ENCODE measurements at regions not wholly inside any gene's neighbourhood (a gene's known extent, or its start where the extent isn't known, plus 50 kb on each side); places are given as distances from the start of the nearest gene placed in this dataset.

DNA sequence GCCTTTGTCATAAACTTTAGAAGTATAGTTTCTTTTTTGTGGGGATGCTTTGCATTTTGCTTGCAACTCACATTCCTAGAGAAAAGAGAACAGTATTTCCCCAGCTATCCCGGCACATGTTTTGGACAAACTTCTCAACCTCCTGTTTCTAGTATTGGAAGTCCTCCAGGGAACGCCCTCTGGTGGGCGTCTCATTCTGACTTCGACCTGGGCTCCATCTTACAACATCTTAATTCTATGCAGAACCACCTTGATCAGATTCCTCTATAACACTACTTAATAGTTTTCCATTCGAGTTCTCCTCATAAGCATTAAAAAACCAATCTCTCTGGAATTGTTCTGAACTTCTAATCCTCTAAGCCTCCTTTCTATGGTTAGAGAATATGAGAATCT lies 139.5 kb upstream of the FZD8 start:
- TF ChIP-seq POLR2A (IDR thresholded peaks at IDR 0.05), result no peak
- TF ChIP-seq, protein P1, sequence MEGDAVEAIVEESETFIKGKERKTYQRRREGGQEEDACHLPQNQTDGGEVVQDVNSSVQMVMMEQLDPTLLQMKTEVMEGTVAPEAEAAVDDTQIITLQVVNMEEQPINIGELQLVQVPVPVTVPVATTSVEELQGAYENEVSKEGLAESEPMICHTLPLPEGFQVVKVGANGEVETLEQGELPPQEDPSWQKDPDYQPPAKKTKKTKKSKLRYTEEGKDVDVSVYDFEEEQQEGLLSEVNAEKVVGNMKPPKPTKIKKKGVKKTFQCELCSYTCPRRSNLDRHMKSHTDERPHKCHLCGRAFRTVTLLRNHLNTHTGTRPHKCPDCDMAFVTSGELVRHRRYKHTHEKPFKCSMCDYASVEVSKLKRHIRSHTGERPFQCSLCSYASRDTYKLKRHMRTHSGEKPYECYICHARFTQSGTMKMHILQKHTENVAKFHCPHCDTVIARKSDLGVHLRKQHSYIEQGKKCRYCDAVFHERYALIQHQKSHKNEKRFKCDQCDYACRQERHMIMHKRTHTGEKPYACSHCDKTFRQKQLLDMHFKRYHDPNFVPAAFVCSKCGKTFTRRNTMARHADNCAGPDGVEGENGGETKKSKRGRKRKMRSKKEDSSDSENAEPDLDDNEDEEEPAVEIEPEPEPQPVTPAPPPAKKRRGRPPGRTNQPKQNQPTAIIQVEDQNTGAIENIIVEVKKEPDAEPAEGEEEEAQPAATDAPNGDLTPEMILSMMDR (IDR thresholded peaks at IDR 0.05), result no peak
